ENCODE measurements at regions not wholly inside any gene's neighbourhood (a gene's known extent, or its start where the extent isn't known, plus 50 kb on each side); places are given as distances from the start of the nearest gene placed in this dataset.

DNA sequence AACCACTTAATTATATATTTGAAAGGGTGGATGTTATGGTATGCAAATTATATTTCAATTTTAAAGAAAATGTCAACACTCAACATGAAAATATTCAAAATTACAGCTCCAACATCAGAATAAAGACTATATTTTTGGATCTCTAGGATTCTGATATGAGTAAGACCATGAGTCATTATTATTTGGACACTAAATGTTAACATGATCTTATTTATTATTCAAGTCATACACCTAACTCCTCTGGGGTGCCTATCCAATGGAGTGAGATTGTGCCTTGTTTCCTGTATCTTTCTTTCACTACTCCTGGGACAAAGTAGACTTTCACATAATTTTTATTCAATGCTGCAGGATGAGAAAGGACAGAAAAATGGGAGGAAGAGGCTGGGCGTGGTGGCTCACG is 135.2 kb upstream of the PRSS1 start:
- no peak for DNase-seq (ENCODE audit: low read depth)
- TF ChIP-seq, protein P1, sequence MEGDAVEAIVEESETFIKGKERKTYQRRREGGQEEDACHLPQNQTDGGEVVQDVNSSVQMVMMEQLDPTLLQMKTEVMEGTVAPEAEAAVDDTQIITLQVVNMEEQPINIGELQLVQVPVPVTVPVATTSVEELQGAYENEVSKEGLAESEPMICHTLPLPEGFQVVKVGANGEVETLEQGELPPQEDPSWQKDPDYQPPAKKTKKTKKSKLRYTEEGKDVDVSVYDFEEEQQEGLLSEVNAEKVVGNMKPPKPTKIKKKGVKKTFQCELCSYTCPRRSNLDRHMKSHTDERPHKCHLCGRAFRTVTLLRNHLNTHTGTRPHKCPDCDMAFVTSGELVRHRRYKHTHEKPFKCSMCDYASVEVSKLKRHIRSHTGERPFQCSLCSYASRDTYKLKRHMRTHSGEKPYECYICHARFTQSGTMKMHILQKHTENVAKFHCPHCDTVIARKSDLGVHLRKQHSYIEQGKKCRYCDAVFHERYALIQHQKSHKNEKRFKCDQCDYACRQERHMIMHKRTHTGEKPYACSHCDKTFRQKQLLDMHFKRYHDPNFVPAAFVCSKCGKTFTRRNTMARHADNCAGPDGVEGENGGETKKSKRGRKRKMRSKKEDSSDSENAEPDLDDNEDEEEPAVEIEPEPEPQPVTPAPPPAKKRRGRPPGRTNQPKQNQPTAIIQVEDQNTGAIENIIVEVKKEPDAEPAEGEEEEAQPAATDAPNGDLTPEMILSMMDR (IDR thresholded peaks at IDR 0.05; ENCODE audit: control insufficient read depth, extremely low read depth, insufficient read depth): no peak
- H3K4me3 ChIP-seq (ENCODE audit: low read depth, low read length): no peak overlapping the region

DNA sequence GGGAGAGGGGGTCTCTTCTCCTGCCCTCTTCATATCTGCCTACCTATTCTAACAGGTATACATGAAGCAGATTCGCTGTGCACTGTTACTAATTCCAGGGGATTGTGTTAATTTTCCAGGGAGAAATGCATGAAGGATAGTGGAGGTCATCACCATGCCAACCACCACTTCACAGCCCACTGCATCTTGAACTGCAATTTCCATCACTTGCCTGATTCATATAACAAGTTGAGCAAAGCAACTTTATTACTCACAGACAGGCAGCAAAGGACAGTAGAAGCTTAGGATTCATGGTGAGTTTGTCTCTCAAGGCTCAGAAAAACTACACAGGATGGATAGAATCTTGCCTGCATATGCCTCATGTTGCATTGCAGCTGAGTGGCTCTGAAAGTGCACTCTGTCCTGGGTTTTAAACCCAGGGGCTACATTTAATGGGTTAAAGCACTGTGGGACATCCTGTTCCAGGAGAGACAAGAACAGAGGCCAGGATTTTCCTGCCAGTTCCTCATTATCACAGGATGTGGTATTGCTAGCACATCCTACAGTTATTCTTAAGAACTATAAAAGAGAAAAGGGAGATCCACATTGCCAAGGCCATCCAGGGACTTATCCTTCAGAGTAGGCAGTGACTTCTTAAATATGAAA is 136.9 kb upstream of the PRSS1 start:
- TF ChIP-seq, protein P1 (IDR thresholded peaks at IDR 0.05; ENCODE audit: control insufficient read depth, extremely low read depth, insufficient read depth): no peak
- no peak for DNase-seq (ENCODE audit: low read depth)
- no peak overlapping the region for H3K4me3 ChIP-seq (ENCODE audit: low read depth, low read length)

DNA sequence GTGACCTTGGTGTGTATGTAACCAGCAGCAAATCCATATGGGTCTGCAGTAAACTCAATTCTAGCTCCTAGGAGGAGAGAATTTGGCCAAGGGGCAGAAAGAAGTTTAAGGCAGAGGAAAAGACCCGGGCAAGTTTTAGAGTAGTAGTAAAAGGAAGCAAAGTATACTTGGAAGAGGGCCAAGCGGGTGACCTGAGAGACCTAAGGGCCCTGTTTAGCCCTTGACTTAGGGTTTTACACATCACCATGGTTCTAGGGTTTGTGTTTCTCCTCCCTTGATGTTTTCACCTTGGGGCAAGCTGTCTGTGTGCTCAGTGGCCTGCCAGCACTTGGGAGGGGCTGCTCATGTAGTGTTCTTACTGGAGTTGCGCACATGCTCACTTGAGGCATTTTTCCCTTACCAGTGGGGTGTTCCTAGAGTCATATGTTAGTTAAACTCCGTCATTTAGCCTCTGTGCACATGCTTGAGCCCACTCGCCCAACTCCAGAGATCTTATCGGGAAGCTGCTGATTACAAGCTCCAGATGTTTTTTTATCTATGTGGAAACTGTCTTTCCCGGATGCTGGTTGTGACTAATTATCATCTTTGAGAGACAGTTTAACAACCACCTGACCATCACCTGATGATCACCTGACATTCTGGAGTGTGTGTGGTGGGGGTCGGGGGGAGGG is 137.6 kb upstream of the PRSS1 start:
- TF ChIP-seq, protein P1 (IDR thresholded peaks at IDR 0.05; ENCODE audit: control insufficient read depth, extremely low read depth, insufficient read depth): no peak
- DNase-seq (ENCODE audit: low read depth): no peak
- H3K4me3 ChIP-seq (ENCODE audit: low read depth, low read length): no peak overlapping the region

DNA sequence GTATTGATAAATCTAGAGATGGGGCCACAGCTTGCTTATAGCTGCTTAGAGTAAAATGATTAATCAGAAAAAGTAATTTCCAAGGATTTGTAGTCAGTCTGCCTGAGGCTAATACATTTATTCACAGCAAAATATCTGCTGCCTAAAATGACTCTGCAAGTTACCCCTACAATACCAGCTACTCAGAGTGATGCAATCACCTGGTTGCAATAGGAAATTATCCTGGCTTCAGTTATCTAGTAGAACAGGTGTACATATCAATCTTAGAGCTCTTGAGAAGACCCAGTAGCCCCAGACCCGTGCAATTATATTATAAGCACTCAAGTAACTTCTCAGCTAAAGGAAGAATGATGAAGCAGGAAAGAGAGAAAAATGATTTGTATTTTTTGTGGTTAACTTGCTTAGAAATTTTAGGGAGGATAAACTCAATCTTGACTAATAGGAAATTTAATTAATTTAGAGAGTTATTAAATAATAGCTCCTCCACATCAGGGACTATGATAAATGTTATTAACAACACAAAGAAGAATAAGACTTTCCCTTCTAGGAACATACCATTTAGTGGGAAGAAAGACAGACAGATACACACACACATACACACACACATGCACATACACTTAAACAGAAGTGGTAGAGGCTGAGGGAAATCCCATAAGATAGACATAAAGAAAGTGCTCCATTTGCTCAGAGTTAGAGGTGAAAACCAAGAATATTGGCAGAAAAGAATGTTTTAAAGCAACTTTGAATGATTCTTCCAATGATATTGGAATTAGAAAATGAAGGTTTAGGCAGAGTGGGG is 140.4 kb upstream of the PRSS1 start:
- no peak overlapping the region for H3K4me3 ChIP-seq (ENCODE audit: low read depth, low read length)
- TF ChIP-seq, protein P1 (IDR thresholded peaks at IDR 0.05; ENCODE audit: control insufficient read depth, extremely low read depth, insufficient read depth): no peak
- DNase-seq (ENCODE audit: low read depth): no peak

DNA sequence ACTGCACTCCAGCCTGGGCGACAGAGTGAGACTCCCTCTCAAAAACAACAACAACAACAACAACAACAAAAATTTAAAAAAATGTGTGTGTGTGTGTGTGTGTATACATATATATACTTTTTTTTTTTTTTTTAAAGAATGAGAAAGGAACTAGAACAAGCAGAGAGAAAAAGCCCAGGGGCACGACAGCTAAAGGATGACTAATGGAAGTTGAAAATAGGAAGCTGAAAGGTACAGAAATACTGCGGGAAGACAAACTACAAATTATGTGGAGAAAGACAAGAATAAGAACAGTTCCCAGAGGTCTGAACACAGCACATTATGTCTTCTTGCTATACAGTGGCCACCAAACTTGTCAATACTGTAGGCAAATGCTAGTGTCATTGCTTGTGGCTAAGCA is 141.9 kb upstream of the PRSS1 start:
- no peak overlapping the region for H3K4me3 ChIP-seq (ENCODE audit: low read depth, low read length)
- no peak for DNase-seq (ENCODE audit: low read depth)
- TF ChIP-seq, protein P1 (IDR thresholded peaks at IDR 0.05; ENCODE audit: control insufficient read depth, extremely low read depth, insufficient read depth): no peak

DNA sequence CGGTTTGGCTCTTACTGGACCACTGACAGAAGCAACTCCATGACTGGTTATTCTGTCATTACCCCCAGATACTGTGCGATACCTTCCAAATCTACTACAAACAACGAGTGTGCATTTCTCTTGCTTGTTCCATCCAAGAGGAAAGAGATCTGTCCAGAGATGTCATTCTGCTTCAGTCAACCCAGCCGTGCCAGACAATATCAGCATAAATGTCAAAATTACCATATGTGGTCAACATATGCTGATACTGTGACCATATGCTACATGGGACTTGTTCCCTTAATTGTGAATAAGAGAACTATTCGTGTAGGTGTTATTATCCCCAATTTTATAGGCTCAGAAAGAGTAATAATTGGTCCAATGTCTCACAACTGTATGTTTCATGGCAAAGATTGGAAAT is 143.2 kb upstream of the PRSS1 start:
- no peak for DNase-seq (ENCODE audit: low read depth)
- TF ChIP-seq, protein P1 (IDR thresholded peaks at IDR 0.05; ENCODE audit: control insufficient read depth, extremely low read depth, insufficient read depth): no peak
- no peak overlapping the region for H3K4me3 ChIP-seq (ENCODE audit: low read depth, low read length)
